ENCODE measurements at regions not wholly inside any gene's neighbourhood (a gene's known extent, or its start where the extent isn't known, plus 50 kb on each side); places are given as distances from the start of the nearest gene placed in this dataset.

DNA sequence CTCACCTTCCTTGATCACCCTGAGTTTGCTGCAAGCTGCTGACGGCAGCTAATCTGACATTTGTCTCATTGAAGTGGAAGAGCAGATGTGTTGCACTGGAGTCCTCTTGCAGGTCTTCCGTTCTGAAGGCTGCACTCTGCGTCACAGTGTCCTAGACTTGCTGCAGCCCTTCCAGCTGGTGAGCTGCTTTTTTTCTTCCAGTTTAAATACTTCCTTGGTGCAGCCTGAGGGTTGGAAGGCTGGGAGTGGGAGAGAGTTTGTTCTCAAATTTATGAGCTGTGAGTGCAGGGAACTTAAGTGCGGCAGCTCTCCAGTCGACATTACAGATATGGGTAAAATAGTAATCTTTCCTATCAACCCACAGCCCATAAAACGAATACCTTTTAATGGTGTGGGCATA lies 303.6 kb upstream of the FAT1 start:
- in situ Hi-C loops (cut with HindIII; ENCODE audit: low sequenced_read_pairs): no loop called here
- TF ChIP-seq, protein P1, sequence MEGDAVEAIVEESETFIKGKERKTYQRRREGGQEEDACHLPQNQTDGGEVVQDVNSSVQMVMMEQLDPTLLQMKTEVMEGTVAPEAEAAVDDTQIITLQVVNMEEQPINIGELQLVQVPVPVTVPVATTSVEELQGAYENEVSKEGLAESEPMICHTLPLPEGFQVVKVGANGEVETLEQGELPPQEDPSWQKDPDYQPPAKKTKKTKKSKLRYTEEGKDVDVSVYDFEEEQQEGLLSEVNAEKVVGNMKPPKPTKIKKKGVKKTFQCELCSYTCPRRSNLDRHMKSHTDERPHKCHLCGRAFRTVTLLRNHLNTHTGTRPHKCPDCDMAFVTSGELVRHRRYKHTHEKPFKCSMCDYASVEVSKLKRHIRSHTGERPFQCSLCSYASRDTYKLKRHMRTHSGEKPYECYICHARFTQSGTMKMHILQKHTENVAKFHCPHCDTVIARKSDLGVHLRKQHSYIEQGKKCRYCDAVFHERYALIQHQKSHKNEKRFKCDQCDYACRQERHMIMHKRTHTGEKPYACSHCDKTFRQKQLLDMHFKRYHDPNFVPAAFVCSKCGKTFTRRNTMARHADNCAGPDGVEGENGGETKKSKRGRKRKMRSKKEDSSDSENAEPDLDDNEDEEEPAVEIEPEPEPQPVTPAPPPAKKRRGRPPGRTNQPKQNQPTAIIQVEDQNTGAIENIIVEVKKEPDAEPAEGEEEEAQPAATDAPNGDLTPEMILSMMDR (IDR thresholded peaks at IDR 0.05; ENCODE audit: low read depth, low read length): no peak
- DNase-seq (ENCODE audit: low read depth, low spot score): no peak

DNA sequence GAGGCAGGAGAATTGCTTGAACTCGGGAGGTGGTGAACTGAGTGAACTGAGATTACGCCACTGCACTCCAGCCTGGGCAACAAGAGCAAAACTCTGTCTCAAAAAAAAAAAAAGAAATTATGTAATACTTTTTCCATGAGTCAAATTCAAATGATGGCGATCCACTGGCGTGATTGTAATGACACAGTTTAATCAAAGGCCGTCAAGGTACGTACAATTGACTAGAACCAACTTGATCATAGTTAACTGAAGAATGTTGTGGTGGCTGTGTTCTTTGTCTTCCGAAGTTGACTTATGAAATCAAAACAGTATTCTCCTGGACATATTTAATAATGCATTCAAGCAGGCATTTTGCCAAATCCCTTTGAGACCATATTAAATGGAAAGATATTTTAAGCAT lies 318.6 kb upstream of the FAT1 start:
- no peak overlapping the region for H3K4me3 ChIP-seq (ENCODE audit: low read depth, low read length)
- TF ChIP-seq, protein P1 (IDR thresholded peaks at IDR 0.05; ENCODE audit: low read depth, low read length): no peak
- no peak for DNase-seq (ENCODE audit: low read depth, low spot score)
- in situ Hi-C loops (cut with HindIII; ENCODE audit: low sequenced_read_pairs): no loop called here

More for the DNA sequence above, 303.6 kb upstream of the FAT1 start:
- no peak overlapping the region for H3K4me3 ChIP-seq (ENCODE audit: low read depth, low read length)

DNA sequence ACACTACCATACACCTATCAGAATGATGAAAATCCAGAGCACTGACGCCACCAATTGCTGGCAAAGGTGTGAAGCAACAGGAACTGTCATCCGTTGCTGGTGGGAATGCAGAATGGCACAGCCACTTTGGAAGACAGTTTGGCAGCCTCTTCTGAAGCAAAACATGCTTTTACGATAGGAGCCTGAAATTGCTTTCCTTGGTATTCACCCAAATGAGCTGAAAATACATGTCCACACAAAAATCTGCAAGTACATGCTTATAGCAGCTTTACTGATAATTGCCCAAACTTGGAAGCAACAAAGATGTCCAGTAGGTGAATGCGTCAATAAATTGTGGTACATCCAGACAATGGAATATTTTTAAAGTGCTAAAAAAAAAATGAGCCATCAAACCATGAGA lies 322.8 kb upstream of the FAT1 start:
- in situ Hi-C loops (cut with HindIII; ENCODE audit: low sequenced_read_pairs): no loop called here
- DNase-seq (ENCODE audit: low read depth, low spot score): no peak

DNA sequence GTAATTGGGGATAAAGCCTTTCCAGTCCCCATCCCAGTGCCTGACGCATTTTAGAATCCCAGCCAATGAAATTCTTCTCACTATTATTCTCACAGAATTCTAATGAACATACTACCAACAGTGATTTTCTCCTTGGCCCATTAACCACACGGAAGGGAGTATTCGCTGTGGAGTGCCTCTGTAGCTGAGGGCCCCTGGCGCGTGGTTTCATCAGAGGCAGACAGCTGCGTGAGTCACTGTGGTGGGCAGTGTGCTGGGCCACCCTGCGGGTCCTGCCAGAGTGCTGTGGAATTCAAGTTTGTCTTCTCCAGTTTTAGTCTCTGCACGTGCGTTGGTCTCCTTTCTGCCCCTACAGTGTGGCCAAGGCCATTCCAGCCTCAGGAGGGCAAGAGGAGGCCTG lies 335.4 kb upstream of the FAT1 start:
- in situ Hi-C loops (cut with HindIII; ENCODE audit: low sequenced_read_pairs): no loop called here
- no peak for DNase-seq (ENCODE audit: low read depth, low spot score)
- TF ChIP-seq, protein P1 (IDR thresholded peaks at IDR 0.05; ENCODE audit: low read depth, low read length): no peak

More for the DNA sequence above, 322.8 kb upstream of the FAT1 start:
- TF ChIP-seq, protein P1 (IDR thresholded peaks at IDR 0.05; ENCODE audit: low read depth, low read length): no peak
- no peak overlapping the region for H3K4me3 ChIP-seq (ENCODE audit: low read depth, low read length)

DNA sequence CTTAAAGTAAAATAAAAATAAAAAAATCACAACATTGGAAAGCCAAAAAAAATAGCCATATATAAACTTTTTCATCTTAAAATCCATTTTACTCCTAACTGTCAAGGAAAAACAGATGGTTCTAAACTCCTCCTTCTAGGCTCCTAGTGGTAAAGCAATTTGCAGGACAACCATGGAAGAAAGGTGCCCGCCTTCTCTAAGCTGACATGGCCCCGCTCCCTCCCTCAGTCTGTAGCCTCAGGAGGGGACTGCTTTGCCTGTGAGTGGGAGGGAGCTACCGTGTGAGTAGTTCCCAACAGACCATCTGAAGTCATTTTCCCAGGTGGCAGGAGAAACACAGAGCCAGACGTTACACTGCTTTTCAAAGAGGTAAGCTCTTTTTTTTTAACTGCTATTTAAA lies 336.2 kb upstream of the FAT1 start:
- TF ChIP-seq, protein P1 (IDR thresholded peaks at IDR 0.05; ENCODE audit: low read depth, low read length): no peak
- DNase-seq (ENCODE audit: low read depth, low spot score): no peak
- in situ Hi-C loops (cut with HindIII; ENCODE audit: low sequenced_read_pairs): no loop called here
- no peak overlapping the region for H3K4me3 ChIP-seq (ENCODE audit: low read depth, low read length)

More for the DNA sequence above, 335.4 kb upstream of the FAT1 start:
- no peak overlapping the region for H3K4me3 ChIP-seq (ENCODE audit: low read depth, low read length)

DNA sequence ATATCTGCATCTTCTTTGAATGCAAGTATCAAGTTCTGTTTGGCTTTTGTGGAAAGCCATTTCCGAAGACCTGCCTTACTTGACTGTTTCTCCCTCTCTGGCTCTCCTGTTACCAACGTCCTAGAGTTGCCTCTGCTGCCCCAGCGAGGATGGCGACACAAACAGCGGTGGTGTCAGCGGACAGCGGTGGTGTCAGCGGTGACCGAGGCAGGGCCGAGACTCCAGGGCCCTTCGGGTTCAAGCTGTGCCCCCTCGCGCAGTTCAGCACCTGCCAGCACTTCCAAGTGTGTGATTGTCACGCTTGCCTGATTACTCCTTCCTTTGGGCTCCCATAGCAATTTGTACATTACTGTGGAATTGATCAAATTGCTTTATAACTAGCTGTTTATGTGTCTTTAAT lies 336.9 kb upstream of the FAT1 start:
- TF ChIP-seq, protein P1 (IDR thresholded peaks at IDR 0.05; ENCODE audit: low read depth, low read length): no peak
- no peak overlapping the region for H3K4me3 ChIP-seq (ENCODE audit: low read depth, low read length)
- in situ Hi-C loops (cut with HindIII; ENCODE audit: low sequenced_read_pairs): no loop called here
- DNase-seq (ENCODE audit: low read depth, low spot score): no peak

DNA sequence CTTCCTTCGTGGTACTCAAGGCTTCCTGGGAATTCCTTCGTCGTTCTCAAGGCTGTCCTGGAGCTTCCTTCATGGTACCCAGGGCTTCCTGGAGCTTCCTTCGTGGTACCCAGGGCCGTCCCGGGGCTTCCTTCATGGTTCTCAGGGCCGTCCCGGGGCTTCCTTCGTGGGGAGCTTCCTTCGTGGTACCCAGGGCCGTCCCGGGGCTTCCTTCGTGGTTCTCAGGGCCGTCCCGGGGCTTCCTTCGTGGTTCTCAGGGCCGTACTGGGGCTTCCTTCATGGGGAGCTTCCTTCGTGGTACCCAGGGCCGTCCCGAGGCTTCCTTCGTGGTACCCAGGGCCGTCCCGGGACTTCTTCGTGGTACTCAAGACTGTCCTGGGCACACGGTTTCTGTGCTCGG lies 339.6 kb upstream of the FAT1 start:
- in situ Hi-C loops (cut with HindIII; ENCODE audit: low sequenced_read_pairs): no loop called here
- DNase-seq (ENCODE audit: low read depth, low spot score): no peak
- TF ChIP-seq, protein P1 (IDR thresholded peaks at IDR 0.05; ENCODE audit: low read depth, low read length): no peak
- no peak overlapping the region for H3K4me3 ChIP-seq (ENCODE audit: low read depth, low read length)

All from astrocyte of the spinal cord (primary cell).